CD4-positive, alpha-beta memory T cell (primary cell): ENCODE measurements at regions not wholly inside any gene's neighbourhood (a gene's known extent, or its start where the extent isn't known, plus 50 kb on each side); places are given as distances from the start of the nearest gene placed in this dataset.
"Not testable (repeated sequence)": the region's sequence is repeated elsewhere in the genome, so short reads cannot be mapped to it uniquely, and the experiment has no call there.

Source experiments
- CTCF ChIA-PET: fragments of 350-600 bp; sonication (Branson Sonifier 250); formaldehyde crosslinking; loops from one replicate; lab custom pipeline; 2021; ENCODE audit warnings: inconsistent platforms; ENCODE audit not compliant: partially characterized antibody; lab: Charles Lee
- POLR2A ChIA-PET: fragments of 350-600 bp; sonication (Branson Sonifier 250); formaldehyde crosslinking; loops from one replicate; lab custom pipeline; 2021; ENCODE audit not compliant: partially characterized antibody; lab: Charles Lee
- DNase-seq, 5 donors: peaks; one replicate each; pipeline versions ENCODE4 v3.0.0 to v3.0.0-alpha.2; 2020 to 2022; ENCODE audit warnings: mixed read lengths in 1 of 5
- H3K27ac ChIP-seq: one replicate; pipeline ENCODE4 v1.7.0; 2013; ENCODE audit warnings: low read depth, low read length
- H3K27me3 ChIP-seq: 2 replicates; pipeline ENCODE4 v1.7.0; 2013; ENCODE audit warnings: mild to moderate bottlenecking, low read length, moderate library complexity; ENCODE audit not compliant: insufficient read depth
- H3K36me3 ChIP-seq: 2 replicates; pipeline ENCODE4 v1.7.0; 2013; ENCODE audit warnings: mild to moderate bottlenecking, low read length, moderate library complexity; ENCODE audit not compliant: insufficient read depth
- H3K4me1 ChIP-seq: 2 replicates; pipeline ENCODE4 v1.7.0; 2013; ENCODE audit warnings: mild to moderate bottlenecking, low read length, moderate library complexity; ENCODE audit not compliant: insufficient read depth
- H3K4me3 ChIP-seq, 2 donors: one replicate each; pipeline ENCODE4 v1.7.0; 2013; ENCODE audit warnings: low read length in 2 of 2, mild to moderate bottlenecking in 1 of 2
- H3K9me3 ChIP-seq, 2 donors: one replicate each; pipeline ENCODE4 v1.7.0; 2013; ENCODE audit warnings: low read length in 2 of 2, control low read depth in 1 of 2; ENCODE audit not compliant: control insufficient read depth in 1 of 2
- H3K27ac Mint-ChIP-seq, 7 donors: one replicate each; pipeline ENCODE4 v1.8.0; 2020 to 2021; ENCODE audit warnings: mixed read lengths in 7 of 7, mild to moderate bottlenecking in 6 of 7, inconsistent platforms in 3 of 7, moderate library complexity in 3 of 7
- H3K27me3 Mint-ChIP-seq, 2 donors: one replicate each; pipeline ENCODE4 v1.8.0; 2020 to 2021; ENCODE audit warnings: mixed read lengths in 2 of 2
- H3K36me3 Mint-ChIP-seq, 2 donors: one replicate each; pipeline ENCODE4 v1.8.0; 2020 to 2021; ENCODE audit warnings: mixed read lengths in 2 of 2, inconsistent platforms in 1 of 2, mild to moderate bottlenecking in 1 of 2
- H3K4me1 Mint-ChIP-seq, 4 donors: one replicate each; pipeline ENCODE4 v1.8.0; 2020 to 2021; ENCODE audit warnings: mixed read lengths in 4 of 4, mild to moderate bottlenecking in 1 of 4
- H3K4me3 Mint-ChIP-seq, 8 donors: one replicate each; pipeline ENCODE4 v1.8.0; 2020 to 2021; ENCODE audit warnings: mixed read lengths in 8 of 8, mild to moderate bottlenecking in 7 of 8, moderate library complexity in 6 of 8, inconsistent platforms in 3 of 8
- H3K9me3 Mint-ChIP-seq, 8 donors: one replicate each; pipeline ENCODE4 v1.8.0; 2020 to 2021; ENCODE audit warnings: mixed read lengths in 8 of 8, mild to moderate bottlenecking in 5 of 8, inconsistent platforms in 3 of 8, moderate library complexity in 1 of 8
- intact Hi-C: fragments of 100-400 bp; cut with micrococcal nuclease; formaldehyde crosslinking; loops from one replicate; pipeline ENCODE4 v1.15.1; 2023

GRCh38 chr6:56833127-56833791 lies 121.6 kb upstream of the BEND6 start:
- no peak overlapping the region for H3K4me3 Mint-ChIP-seq
- ChIA-PET POLR2A (no interaction called here), CTCF (no interaction called here)
- H3K9me3 Mint-ChIP-seq = peaks cover 0 to 3% (median 0%) of the 10 kb centered on the region in 8 donors
- intact Hi-C loops = no loop called here
- H3K36me3 Mint-ChIP-seq = no peaks in the 10 kb centered on the region
- Histone ChIP-seq H3K4me3 (no peak overlapping the region), H3K4me1 (no peaks in the 10 kb centered on the region), H3K9me3 (no peaks in the 10 kb centered on the region), H3K27me3 (no peaks in the 10 kb centered on the region), H3K27ac (no peak overlapping the region), H3K36me3 (no peaks in the 10 kb centered on the region)
- peaks cover 10 to 17% of the 10 kb centered on the region in 2 donors for H3K27me3 Mint-ChIP-seq
- no peak for DNase-seq
- H3K27ac Mint-ChIP-seq = no peak overlapping the region
- no peaks in the 10 kb centered on the region for H3K4me1 Mint-ChIP-seq

- no peaks in the 10 kb centered on the region for H3K27me3 ChIP-seq
- H3K36me3 ChIP-seq = no peaks in the 10 kb centered on the region
- ChIA-PET POLR2A (no interaction called here), CTCF (no interaction called here)
- Mint-ChIP-seq H3K4me3 (no peak overlapping the region), H3K27me3 (peaks cover 7 to 9% of the 10 kb centered on the region in 2 donors), H3K4me1 (no peaks in the 10 kb centered on the region), H3K27ac (no peak overlapping the region), H3K9me3 (peaks cover 0 to 2% (median 0%) of the 10 kb centered on the region in 8 donors), H3K36me3 (no peaks in the 10 kb centered on the region)
- no peak for DNase-seq
- intact Hi-C loops = no loop called here
- no peak overlapping the region for H3K4me3 ChIP-seq
- H3K9me3 ChIP-seq = no peaks in the 10 kb centered on the region
- no peaks in the 10 kb centered on the region for H3K4me1 ChIP-seq
- H3K27ac ChIP-seq = no peak overlapping the region
These were observed 122.7 kb upstream of the BEND6 start for GRCh38 chr6:56832225-56832624.

- ChIA-PET POLR2A (no interaction called here), CTCF (no interaction called here)
- no peak overlapping the region for H3K27ac Mint-ChIP-seq
- no peak overlapping the region for H3K27ac ChIP-seq
- no peaks in the 10 kb centered on the region for H3K4me1 Mint-ChIP-seq
- no peak for DNase-seq
- peaks cover 7 to 10% of the 10 kb centered on the region in 2 donors for H3K27me3 Mint-ChIP-seq
- H3K4me1 ChIP-seq = no peaks in the 10 kb centered on the region
- H3K4me3 ChIP-seq = no peak overlapping the region
- no peak overlapping the region for H3K4me3 Mint-ChIP-seq
- H3K9me3 Mint-ChIP-seq = peaks cover 0 to 2% (median 0%) of the 10 kb centered on the region in 8 donors
- no peaks in the 10 kb centered on the region for H3K9me3 ChIP-seq
- H3K36me3 Mint-ChIP-seq = no peaks in the 10 kb centered on the region
- no peaks in the 10 kb centered on the region for H3K27me3 ChIP-seq
- no peaks in the 10 kb centered on the region for H3K36me3 ChIP-seq
- intact Hi-C loops = no loop called here
These were observed 123.6 kb upstream of the BEND6 start for GRCh38 chr6:56831334-56831733.

- no peak for DNase-seq
- no peaks in the 10 kb centered on the region for H3K27me3 ChIP-seq
- Mint-ChIP-seq H3K4me1 (no peaks in the 10 kb centered on the region), H3K9me3 (peaks cover 0 to 2% (median 0%) of the 10 kb centered on the region in 8 donors), H3K27me3 (peaks cover 0 to 10% of the 10 kb centered on the region in 2 donors), H3K36me3 (no peaks in the 10 kb centered on the region), H3K27ac (no peak overlapping the region), H3K4me3 (no peak overlapping the region)
- CTCF ChIA-PET = no interaction called here
- H3K4me3 ChIP-seq = no peak overlapping the region
- POLR2A ChIA-PET = no interaction called here
- H3K36me3 ChIP-seq = no peaks in the 10 kb centered on the region
- no peaks in the 10 kb centered on the region for H3K4me1 ChIP-seq
- no peaks in the 10 kb centered on the region for H3K9me3 ChIP-seq
- H3K27ac ChIP-seq = no peak overlapping the region
- intact Hi-C loops = no loop called here
These were observed 126.8 kb upstream of the BEND6 start for GRCh38 chr6:56827908-56828649.

- H3K4me3 Mint-ChIP-seq, H3K27me3 Mint-ChIP-seq, H3K36me3 Mint-ChIP-seq, H3K9me3 ChIP-seq, H3K4me3 ChIP-seq, H3K9me3 Mint-ChIP-seq, POLR2A ChIA-PET, CTCF ChIA-PET, H3K4me1 ChIP-seq, H3K36me3 ChIP-seq, H3K27ac Mint-ChIP-seq, H3K27me3 ChIP-seq, H3K4me1 Mint-ChIP-seq, intact Hi-C loops, DNase-seq, H3K27ac ChIP-seq: not testable (repeated sequence)
These were observed 130.5 kb upstream of the BEND6 start for GRCh38 chr6:56824431-56824830.

GRCh38 chr6:56821005-56821432 lies 133.9 kb upstream of the BEND6 start:
- no peaks in the 10 kb centered on the region for H3K36me3 Mint-ChIP-seq
- CTCF ChIA-PET = no interaction called here
- H3K9me3 Mint-ChIP-seq = no peaks in the 10 kb centered on the region
- no peaks in the 10 kb centered on the region for H3K27me3 ChIP-seq
- H3K4me3 ChIP-seq = no peak overlapping the region
- POLR2A ChIA-PET = no interaction called here
- intact Hi-C loops = no loop called here
- no peaks in the 10 kb centered on the region for H3K4me1 Mint-ChIP-seq
- no peaks in the 10 kb centered on the region for H3K27me3 Mint-ChIP-seq
- H3K36me3 ChIP-seq = no peaks in the 10 kb centered on the region
- no peaks in the 10 kb centered on the region for H3K9me3 ChIP-seq
- no peak for DNase-seq
- no peak overlapping the region for H3K27ac ChIP-seq
- H3K4me3 Mint-ChIP-seq = no peak overlapping the region
- no peaks in the 10 kb centered on the region for H3K4me1 ChIP-seq
- no peak overlapping the region for H3K27ac Mint-ChIP-seq

GRCh38 chr6:56820060-56820459 lies 134.8 kb upstream of the BEND6 start:
- H3K4me3 ChIP-seq = no peak overlapping the region
- H3K27me3 Mint-ChIP-seq = no peaks in the 10 kb centered on the region
- H3K27ac ChIP-seq = no peak overlapping the region
- no peaks in the 10 kb centered on the region for H3K4me1 Mint-ChIP-seq
- no peaks in the 10 kb centered on the region for H3K36me3 ChIP-seq
- intact Hi-C loops = no loop called here
- H3K27me3 ChIP-seq = no peaks in the 10 kb centered on the region
- DNase-seq = no peak
- no peaks in the 10 kb centered on the region for H3K36me3 Mint-ChIP-seq
- no peak overlapping the region for H3K27ac Mint-ChIP-seq
- ChIA-PET POLR2A (no interaction called here), CTCF (no interaction called here)
- no peak overlapping the region for H3K4me3 Mint-ChIP-seq
- H3K9me3 ChIP-seq = no peaks in the 10 kb centered on the region
- no peaks in the 10 kb centered on the region for H3K4me1 ChIP-seq
- no peaks in the 10 kb centered on the region for H3K9me3 Mint-ChIP-seq
